Gastroesophageal sphincter (tissue), 2 donors: ENCODE measurements at regions not wholly inside any gene's neighbourhood (a gene's known extent, or its start where the extent isn't known, plus 50 kb on each side); places are given as distances from the start of the nearest gene placed in this dataset.

ENCODE experiments used
- EP300 ChIP-seq: sonication (generic); formaldehyde crosslinking; IDR thresholded peaks from one replicate; pipeline ENCODE4 v1.6.1; 2017; ENCODE audit warnings: antibody characterized with exemption, mild to moderate bottlenecking
- POLR2A ChIP-seq, 2 donors: fragments of 450-650 bp; IDR thresholded peaks; one replicate each; pipeline ENCODE4 v1.6.1; 2017; ENCODE audit warnings: antibody characterized with exemption in 2 of 2, mild to moderate bottlenecking in 2 of 2, moderate library complexity in 1 of 2

- TF ChIP-seq EP300 (no peak), POLR2A (IDR thresholded peaks at IDR 0.05) (no peak)
Measured at GRCh38 chr5:160504906-160505305, 83.3 kb downstream of the PTTG1 start.
